ENCODE measurements at regions not wholly inside any gene's neighbourhood (a gene's known extent, or its start where the extent isn't known, plus 50 kb on each side); places are given as distances from the start of the nearest gene placed in this dataset.

- H3K27me3 ChIP-seq (ENCODE audit: insufficient read depth, low read length) = no peaks in the 10 kb centered on the region
- H3K4me3 ChIP-seq (ENCODE audit: insufficient read depth, low read length) = no peak overlapping the region
- no peaks in the 10 kb centered on the region for H3K79me2 ChIP-seq (ENCODE audit: insufficient read depth, low read length)
- no peaks in the 10 kb centered on the region for H3K4me1 ChIP-seq (ENCODE audit: insufficient read depth, low read length)
- H3K36me3 ChIP-seq (ENCODE audit: insufficient read depth, low read length) = no peaks in the 10 kb centered on the region
- DNase-seq (ENCODE audit: insufficient read length, low spot score, missing footprints) = no peak
- peaks cover 2% of the 10 kb centered on the region for H3K9me3 ChIP-seq (ENCODE audit: low read depth, low read length)
- no peak overlapping the region for H3K4me2 ChIP-seq (ENCODE audit: insufficient read depth, low read length)
- no peak for TF ChIP-seq CTCF (IDR thresholded peaks at IDR 0.05; ENCODE audit: extremely low read depth, low read depth, low read length)
- H4K20me1 ChIP-seq (ENCODE audit: insufficient read depth, low read length) = no peaks in the 10 kb centered on the region
- no peak overlapping the region for H2AFZ ChIP-seq (ENCODE audit: low read length)
- no peak overlapping the region for H3K27ac ChIP-seq (ENCODE audit: low read depth, low read length)
Measured at GRCh38 chr5:164137095-164137494, 631.7 kb downstream of the MAT2B start.

DNA sequence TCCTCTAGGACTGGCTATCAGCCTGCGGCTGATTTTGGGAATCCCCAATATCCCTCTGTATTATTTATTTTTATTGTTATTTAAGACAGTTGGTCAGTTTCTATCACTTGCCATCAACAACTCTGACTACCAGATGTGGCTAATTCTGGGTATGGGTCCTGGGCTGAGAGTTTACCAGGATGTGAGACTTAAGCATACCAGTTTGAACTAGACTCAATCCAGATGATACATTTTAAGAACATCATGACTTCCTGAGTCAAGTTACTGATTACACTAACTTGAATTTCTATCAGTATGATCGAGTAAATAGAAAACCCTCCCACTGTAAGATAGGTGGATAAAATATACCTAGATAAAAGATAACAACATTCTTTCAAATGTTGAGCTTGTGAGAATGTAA, 634.0 kb downstream of the MAT2B start:
- Histone ChIP-seq H3K27me3 (ENCODE audit: insufficient read depth, low read length) (no peaks in the 10 kb centered on the region), H3K4me2 (ENCODE audit: insufficient read depth, low read length) (no peak overlapping the region), H3K9me3 (ENCODE audit: low read depth, low read length) (no peaks in the 10 kb centered on the region), H3K36me3 (ENCODE audit: insufficient read depth, low read length) (no peaks in the 10 kb centered on the region), H3K27ac (ENCODE audit: low read depth, low read length) (no peak overlapping the region), H3K4me3 (ENCODE audit: insufficient read depth, low read length) (no peak overlapping the region), H4K20me1 (ENCODE audit: insufficient read depth, low read length) (no peaks in the 10 kb centered on the region), H3K4me1 (ENCODE audit: insufficient read depth, low read length) (no peaks in the 10 kb centered on the region), H2AFZ (ENCODE audit: low read length) (no peak overlapping the region), H3K79me2 (ENCODE audit: insufficient read depth, low read length) (no peaks in the 10 kb centered on the region)
- no peak for DNase-seq (ENCODE audit: insufficient read length, low spot score, missing footprints)
- no peak for TF ChIP-seq CTCF (IDR thresholded peaks at IDR 0.05; ENCODE audit: extremely low read depth, low read depth, low read length)

DNA sequence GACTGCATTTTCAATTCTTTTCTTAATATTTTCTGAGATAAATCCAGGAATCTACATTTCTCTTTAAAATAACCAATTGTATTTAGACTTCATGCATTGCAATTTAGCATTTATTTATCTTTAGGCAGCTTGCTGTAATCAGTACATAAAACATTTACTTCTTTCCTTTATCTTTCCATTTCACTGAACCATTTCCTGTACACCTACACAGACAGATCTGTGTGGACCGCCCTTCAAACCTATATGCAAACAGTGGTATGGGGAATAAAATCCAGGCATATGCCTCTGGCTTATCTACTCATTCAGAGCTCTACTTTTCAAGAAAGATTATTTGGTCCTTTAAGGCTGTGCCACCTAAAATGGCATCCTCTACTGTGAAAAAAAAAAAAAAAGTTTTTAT, 640.0 kb downstream of the MAT2B start:
- no peak overlapping the region for H3K4me2 ChIP-seq (ENCODE audit: insufficient read depth, low read length)
- H3K27me3 ChIP-seq (ENCODE audit: insufficient read depth, low read length) = no peaks in the 10 kb centered on the region
- no peak overlapping the region for H3K27ac ChIP-seq (ENCODE audit: low read depth, low read length)
- no peak for TF ChIP-seq CTCF (IDR thresholded peaks at IDR 0.05; ENCODE audit: extremely low read depth, low read depth, low read length)
- H3K9me3 ChIP-seq (ENCODE audit: low read depth, low read length) = no peaks in the 10 kb centered on the region
- no peak overlapping the region for H2AFZ ChIP-seq (ENCODE audit: low read length)
- no peaks in the 10 kb centered on the region for H3K79me2 ChIP-seq (ENCODE audit: insufficient read depth, low read length)
- peaks cover 6% of the 10 kb centered on the region for H3K4me1 ChIP-seq (ENCODE audit: insufficient read depth, low read length)
- no peak overlapping the region for H3K4me3 ChIP-seq (ENCODE audit: insufficient read depth, low read length)
- H3K36me3 ChIP-seq (ENCODE audit: insufficient read depth, low read length) = no peaks in the 10 kb centered on the region
- no peak for DNase-seq (ENCODE audit: insufficient read length, low spot score, missing footprints)
- no peaks in the 10 kb centered on the region for H4K20me1 ChIP-seq (ENCODE audit: insufficient read depth, low read length)

GRCh38 chr5:164146223-164146622, 640.8 kb downstream of the MAT2B start:
- no peak for TF ChIP-seq CTCF (IDR thresholded peaks at IDR 0.05; ENCODE audit: extremely low read depth, low read depth, low read length)

More at GRCh38 chr5:164146223-164146622, 640.8 kb downstream of the MAT2B start:
- Histone ChIP-seq H3K9me3 (ENCODE audit: low read depth, low read length) (no peaks in the 10 kb centered on the region), H3K27ac (ENCODE audit: low read depth, low read length) (no peak overlapping the region), H3K27me3 (ENCODE audit: insufficient read depth, low read length) (no peaks in the 10 kb centered on the region), H2AFZ (ENCODE audit: low read length) (no peak overlapping the region), H4K20me1 (ENCODE audit: insufficient read depth, low read length) (no peaks in the 10 kb centered on the region), H3K4me3 (ENCODE audit: insufficient read depth, low read length) (no peak overlapping the region), H3K36me3 (ENCODE audit: insufficient read depth, low read length) (no peaks in the 10 kb centered on the region), H3K4me1 (ENCODE audit: insufficient read depth, low read length) (peaks cover 14% of the 10 kb centered on the region), H3K79me2 (ENCODE audit: insufficient read depth, low read length) (no peaks in the 10 kb centered on the region), H3K4me2 (ENCODE audit: insufficient read depth, low read length) (no peak overlapping the region)
- DNase-seq (ENCODE audit: insufficient read length, low spot score, missing footprints) = no peak
